HEK293 (cell line): ENCODE measurements at regions not wholly inside any gene's neighbourhood (a gene's known extent, or its start where the extent isn't known, plus 50 kb on each side); places are given as distances from the start of the nearest gene placed in this dataset.

Source experiments
- CTCF ChIA-PET: fragments of 350-600 bp; formaldehyde crosslinking; extraction: SDS; loops from one replicate; lab custom pipeline; 2021; ENCODE audit warnings: antibody characterized with exemption; lab: Yijun Ruan, JAX
- POLR2A ChIA-PET: fragments of 300-600 bp; formaldehyde crosslinking; extraction: SDS; loops from one replicate; lab custom pipeline; 2020; ENCODE audit warnings: antibody characterized with exemption, inconsistent platforms; lab: Yijun Ruan, JAX
- H3K27ac ChIP-seq: fragments of 200-500 bp; sonication (Bioruptor generic); 2 replicates; pipeline ENCODE4 v1.5.1; 2014; ENCODE audit warnings: low read depth, low read length, control low read depth, inconsistent platforms; ENCODE audit errors: extremely low read depth
- H3K36me3 ChIP-seq, 2 experiments: fragments of 200-500 bp in 1 of 2; sonication (Bioruptor generic) in 1 of 2; 1 replicate in 1 of 2; 2 replicates in 1 of 2; pipeline ENCODE4 v1.5.1; 2014 to 2017; ENCODE audit warnings: inconsistent platforms in 2 of 2, low read length in 2 of 2; ENCODE audit not compliant: control insufficient read depth in 2 of 2, insufficient read depth in 1 of 2
- H3K4me1 ChIP-seq: fragments of 200-500 bp; sonication (Bioruptor generic); 2 replicates; pipeline ENCODE4 v1.5.1; 2014; ENCODE audit warnings: mild to moderate bottlenecking, low read length, inconsistent platforms; ENCODE audit not compliant: control insufficient read depth, insufficient read depth
- H3K4me3 ChIP-seq: 2 replicates; pipeline ENCODE4 v1.5.1; 2011; ENCODE audit warnings: low read depth, mild to moderate bottlenecking, control low read depth, low read length, moderate library complexity
- H3K9me3 ChIP-seq: fragments of 200-500 bp; sonication (Bioruptor generic); 2 replicates; pipeline ENCODE4 v1.5.1; 2014; ENCODE audit warnings: low read depth, low read length, inconsistent platforms; ENCODE audit not compliant: control insufficient read depth, insufficient read depth
- BCL11B ChIP-seq: fragments of 450-650 bp; formaldehyde crosslinking; IDR thresholded peaks from 2 replicates; pipeline ENCODE4 v1.5.1; 2016; ENCODE audit warnings: low read depth, missing biosample characterization, missing genetic modification characterization
- GFI1B ChIP-seq: fragments of 450-650 bp; formaldehyde crosslinking; IDR thresholded peaks from 2 replicates; pipeline ENCODE4 v1.5.1; 2016; ENCODE audit warnings: missing biosample characterization, missing genetic modification characterization
- GLI4 ChIP-seq: fragments of 450-650 bp; formaldehyde crosslinking; IDR thresholded peaks from 2 replicates; pipeline ENCODE4 v1.5.1; 2016; ENCODE audit warnings: missing biosample characterization, missing genetic modification characterization
- HOXA7 ChIP-seq: sonication (generic); formaldehyde crosslinking; IDR thresholded peaks from 2 replicates; pipeline ENCODE4 v1.8.1; 2022; ENCODE audit warnings: missing genetic modification reagents, borderline replicate concordance
- KLF16 ChIP-seq: fragments of 450-650 bp; formaldehyde crosslinking; IDR thresholded peaks from 2 replicates; pipeline ENCODE4 v1.5.1; 2017; ENCODE audit warnings: missing biosample characterization, missing genetic modification characterization
- ZBTB1 ChIP-seq: fragments of 450-650 bp; formaldehyde crosslinking; IDR thresholded peaks from 2 replicates; pipeline ENCODE4 v1.5.1; 2016; ENCODE audit warnings: missing biosample characterization, missing genetic modification characterization
- ZBTB11 ChIP-seq: fragments of 450-650 bp; formaldehyde crosslinking; conservative IDR thresholded peaks from 2 replicates; pipeline ENCODE4 v1.5.1; 2016; ENCODE audit warnings: low read depth, missing biosample characterization, missing genetic modification characterization
- ZNF16 ChIP-seq: fragments of 450-650 bp; formaldehyde crosslinking; IDR thresholded peaks from 2 replicates; pipeline ENCODE4 v1.5.1; 2016; ENCODE audit warnings: low read depth, missing biosample characterization, missing genetic modification characterization
- ZNF169 ChIP-seq: fragments of 450-650 bp; formaldehyde crosslinking; IDR thresholded peaks from 2 replicates; pipeline ENCODE4 v1.5.1; 2016; ENCODE audit warnings: missing biosample characterization, missing genetic modification characterization
- ZNF239 ChIP-seq: fragments of 450-650 bp; formaldehyde crosslinking; IDR thresholded peaks from 2 replicates; pipeline ENCODE4 v1.5.1; 2016; ENCODE audit warnings: missing biosample characterization, missing genetic modification characterization
- ZNF518A ChIP-seq: fragments of 450-650 bp; formaldehyde crosslinking; conservative IDR thresholded peaks from 2 replicates; pipeline ENCODE4 v1.5.1; 2016; ENCODE audit warnings: low read depth, missing biosample characterization, missing genetic modification characterization
- ZNF600 ChIP-seq: fragments of 450-650 bp; formaldehyde crosslinking; IDR thresholded peaks from 2 replicates; pipeline ENCODE4 v1.5.1; 2016; ENCODE audit warnings: missing biosample characterization, missing genetic modification characterization
- ZNF610 ChIP-seq: fragments of 450-650 bp; formaldehyde crosslinking; IDR thresholded peaks from 2 replicates; pipeline ENCODE4 v1.5.1; 2016; ENCODE audit warnings: missing biosample characterization, missing genetic modification characterization, borderline replicate concordance
- ZNF707 ChIP-seq: fragments of 450-650 bp; formaldehyde crosslinking; IDR thresholded peaks from 2 replicates; pipeline ENCODE4 v1.5.1; 2016; ENCODE audit warnings: missing biosample characterization, missing genetic modification characterization
- ZNF747 ChIP-seq: fragments of 450-650 bp; formaldehyde crosslinking; IDR thresholded peaks from 2 replicates; pipeline ENCODE4 v1.5.1; 2016; ENCODE audit warnings: missing biosample characterization, missing genetic modification characterization
- ZNF76 ChIP-seq: fragments of 450-650 bp; formaldehyde crosslinking; IDR thresholded peaks from 2 replicates; pipeline ENCODE4; 2016; ENCODE audit warnings: low read depth, missing biosample characterization, missing genetic modification characterization, borderline replicate concordance
- ZNF843 ChIP-seq: fragments of 450-650 bp; formaldehyde crosslinking; IDR thresholded peaks from 2 replicates; pipeline ENCODE4 v1.5.1; 2016; ENCODE audit warnings: missing biosample characterization, missing genetic modification characterization
- ZSCAN30 ChIP-seq: fragments of 450-650 bp; IDR thresholded peaks from 2 replicates; pipeline ENCODE4 v1.5.1; 2018; ENCODE audit warnings: missing biosample characterization, mild to moderate bottlenecking, missing genetic modification characterization, moderate library complexity
- TF ChIP-seq, protein P1 (sequence below): fragments of 450-650 bp; formaldehyde crosslinking; IDR thresholded peaks from 2 replicates; pipeline ENCODE4 v1.5.1; 2017; ENCODE audit warnings: missing biosample characterization, missing genetic modification characterization
- TF ChIP-seq, protein P2 (sequence below): fragments of 450-650 bp; formaldehyde crosslinking; IDR thresholded peaks from 2 replicates; pipeline ENCODE4 v1.5.1; 2016; ENCODE audit warnings: missing biosample characterization, missing genetic modification characterization
- TF ChIP-seq, protein P3 (sequence below): fragments of 450-650 bp; formaldehyde crosslinking; IDR thresholded peaks from 2 replicates; pipeline ENCODE4 v1.5.1; 2016; ENCODE audit warnings: missing biosample characterization, missing genetic modification characterization

DNA sequence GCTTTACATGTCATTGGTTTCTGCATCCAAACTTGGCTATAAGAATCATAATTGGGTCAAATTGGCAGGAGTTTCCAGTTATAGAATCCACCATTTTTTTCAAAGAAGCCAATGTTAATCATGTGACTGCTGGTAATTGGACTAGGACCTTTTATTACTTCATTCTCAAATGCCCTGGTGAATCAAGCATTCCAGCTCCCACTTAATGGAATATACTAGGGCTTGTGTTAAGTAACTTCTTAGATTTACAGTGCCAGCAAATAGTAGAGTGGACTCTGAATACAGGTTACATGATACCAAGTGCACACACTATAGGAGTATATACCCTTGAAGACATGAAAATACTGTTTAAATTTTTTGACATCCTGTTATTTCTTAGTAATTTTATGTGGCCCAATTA is 96.7 kb downstream of the NUDT12 start:
- TF ChIP-seq ZNF610 (no peak), ZNF747 (no peak)
- Histone ChIP-seq H3K4me1 (no peaks in the 10 kb centered on the region), H3K36me3 (no peaks in the 10 kb centered on the region), H3K27ac (no peak overlapping the region), H3K9me3 (no peaks in the 10 kb centered on the region), H3K4me3 (no peak overlapping the region)
- CTCF ChIA-PET = interaction anchor here (0.6 to 1.5 kb wide), 4 partner anchors 9 to 667 kb away, joined by 4 to 6 read pairs (median 5); no protein-coding TSS in a partner anchor
- POLR2A ChIA-PET = no interaction called here

- Histone ChIP-seq H3K4me3 (no peak overlapping the region), H3K36me3 (no peaks in the 10 kb centered on the region), H3K4me1 (no peaks in the 10 kb centered on the region), H3K27ac (no peak overlapping the region), H3K9me3 (no peaks in the 10 kb centered on the region)
- POLR2A ChIA-PET = no interaction called here
- TF ChIP-seq GFI1B (tag by site-specific recombination) (no peak), GLI4 (tag by site-specific recombination) (no peak), ZNF239 (tag by site-specific recombination) (no peak), ZBTB1 (tag by site-specific recombination) (no peak), BCL11B (tag by site-specific recombination) (no peak), KLF16 (tag by site-specific recombination) (no peak), HOXA7 (CRISPR knock-in tag) (no peak), ZBTB11 (tag by site-specific recombination) (no peak), ZNF518A (no peak), ZSCAN30 (tag by site-specific recombination) (no peak), ZNF600 (tag by site-specific recombination) (no peak), ZNF169 (tag by site-specific recombination) (no peak), ZNF843 (tag by site-specific recombination) (no peak), ZNF707 (tag by site-specific recombination) (no peak), ZNF76 (tag by site-specific recombination) (no peak), ZNF16 (no peak)
- TF ChIP-seq, protein P1, sequence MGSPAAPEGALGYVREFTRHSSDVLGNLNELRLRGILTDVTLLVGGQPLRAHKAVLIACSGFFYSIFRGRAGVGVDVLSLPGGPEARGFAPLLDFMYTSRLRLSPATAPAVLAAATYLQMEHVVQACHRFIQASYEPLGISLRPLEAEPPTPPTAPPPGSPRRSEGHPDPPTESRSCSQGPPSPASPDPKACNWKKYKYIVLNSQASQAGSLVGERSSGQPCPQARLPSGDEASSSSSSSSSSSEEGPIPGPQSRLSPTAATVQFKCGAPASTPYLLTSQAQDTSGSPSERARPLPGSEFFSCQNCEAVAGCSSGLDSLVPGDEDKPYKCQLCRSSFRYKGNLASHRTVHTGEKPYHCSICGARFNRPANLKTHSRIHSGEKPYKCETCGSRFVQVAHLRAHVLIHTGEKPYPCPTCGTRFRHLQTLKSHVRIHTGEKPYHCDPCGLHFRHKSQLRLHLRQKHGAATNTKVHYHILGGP (tag by site-specific recombination) = no peak
- TF ChIP-seq, protein P2, sequence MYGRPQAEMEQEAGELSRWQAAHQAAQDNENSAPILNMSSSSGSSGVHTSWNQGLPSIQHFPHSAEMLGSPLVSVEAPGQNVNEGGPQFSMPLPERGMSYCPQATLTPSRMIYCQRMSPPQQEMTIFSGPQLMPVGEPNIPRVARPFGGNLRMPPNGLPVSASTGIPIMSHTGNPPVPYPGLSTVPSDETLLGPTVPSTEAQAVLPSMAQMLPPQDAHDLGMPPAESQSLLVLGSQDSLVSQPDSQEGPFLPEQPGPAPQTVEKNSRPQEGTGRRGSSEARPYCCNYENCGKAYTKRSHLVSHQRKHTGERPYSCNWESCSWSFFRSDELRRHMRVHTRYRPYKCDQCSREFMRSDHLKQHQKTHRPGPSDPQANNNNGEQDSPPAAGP (tag by site-specific recombination) = no peak
- TF ChIP-seq, protein P3, sequence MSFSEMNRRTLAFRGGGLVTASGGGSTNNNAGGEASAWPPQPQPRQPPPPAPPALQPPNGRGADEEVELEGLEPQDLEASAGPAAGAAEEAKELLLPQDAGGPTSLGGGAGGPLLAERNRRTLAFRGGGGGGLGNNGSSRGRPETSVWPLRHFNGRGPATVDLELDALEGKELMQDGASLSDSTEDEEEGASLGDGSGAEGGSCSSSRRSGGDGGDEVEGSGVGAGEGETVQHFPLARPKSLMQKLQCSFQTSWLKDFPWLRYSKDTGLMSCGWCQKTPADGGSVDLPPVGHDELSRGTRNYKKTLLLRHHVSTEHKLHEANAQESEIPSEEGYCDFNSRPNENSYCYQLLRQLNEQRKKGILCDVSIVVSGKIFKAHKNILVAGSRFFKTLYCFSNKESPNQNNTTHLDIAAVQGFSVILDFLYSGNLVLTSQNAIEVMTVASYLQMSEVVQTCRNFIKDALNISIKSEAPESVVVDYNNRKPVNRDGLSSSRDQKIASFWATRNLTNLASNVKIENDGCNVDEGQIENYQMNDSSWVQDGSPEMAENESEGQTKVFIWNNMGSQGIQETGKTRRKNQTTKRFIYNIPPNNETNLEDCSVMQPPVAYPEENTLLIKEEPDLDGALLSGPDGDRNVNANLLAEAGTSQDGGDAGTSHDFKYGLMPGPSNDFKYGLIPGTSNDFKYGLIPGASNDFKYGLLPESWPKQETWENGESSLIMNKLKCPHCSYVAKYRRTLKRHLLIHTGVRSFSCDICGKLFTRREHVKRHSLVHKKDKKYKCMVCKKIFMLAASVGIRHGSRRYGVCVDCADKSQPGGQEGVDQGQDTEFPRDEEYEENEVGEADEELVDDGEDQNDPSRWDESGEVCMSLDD = no peak
- TF ChIP-seq, all 188 proteins: peak for 0
- CTCF ChIA-PET = interaction anchor here (0.7 kb wide), 1 partner anchor 11 kb away, joined by 3 read pairs; no protein-coding TSS in a partner anchor
Observed at GRCh38 chr5:103464835-103465484, 97.6 kb downstream of the NUDT12 start.
